Activated naive CD8-positive, alpha-beta T cell treated with anti-CD3 and anti-CD28 coated beads for 36 hours (primary cell): ENCODE measurements at regions not wholly inside any gene's neighbourhood (a gene's known extent, or its start where the extent isn't known, plus 50 kb on each side); places are given as distances from the start of the nearest gene placed in this dataset.
A peak's percentile ranks its signal among the peaks of the same experiment; 100 is the strongest.
"Not testable (repeated sequence)": the region's sequence is repeated elsewhere in the genome, so short reads cannot be mapped to it uniquely, and the experiment has no call there.

Source experiments
- DNase-seq: peaks from one replicate; pipeline ENCODE4 v3.0.0; 2021
- H3K27ac Mint-ChIP-seq: one replicate; pipeline ENCODE4 v1.8.0; 2022; ENCODE audit warnings: mild to moderate bottlenecking, moderate library complexity, mixed read lengths
- H3K27me3 Mint-ChIP-seq: one replicate; pipeline ENCODE4 v1.8.0; 2022; ENCODE audit warnings: mild to moderate bottlenecking, mixed read lengths
- H3K36me3 Mint-ChIP-seq: one replicate; pipeline ENCODE4 v1.8.0; 2021; ENCODE audit warnings: mild to moderate bottlenecking, mixed read lengths
- H3K4me1 Mint-ChIP-seq: one replicate; pipeline ENCODE4 v1.8.0; 2021; ENCODE audit warnings: mixed read lengths
- H3K4me3 Mint-ChIP-seq: one replicate; pipeline ENCODE4 v1.8.0; 2022; ENCODE audit warnings: mild to moderate bottlenecking, moderate library complexity, mixed read lengths
- H3K9me3 Mint-ChIP-seq: one replicate; pipeline ENCODE4 v1.8.0; 2022; ENCODE audit warnings: mixed read lengths

GRCh38 chr3:110851736-110852135, 219.9 kb upstream of the NECTIN3 start:
- H3K4me3 Mint-ChIP-seq: no peak overlapping the region
- H3K27ac Mint-ChIP-seq: no peak overlapping the region
- DNase-seq: no peak
- H3K36me3 Mint-ChIP-seq: no peaks in the 10 kb centered on the region
- H3K9me3 Mint-ChIP-seq: no peaks in the 10 kb centered on the region
- H3K4me1 Mint-ChIP-seq: no peaks in the 10 kb centered on the region
- peaks cover 10% of the 10 kb centered on the region for H3K27me3 Mint-ChIP-seq

GRCh38 chr3:110855207-110855606, 216.4 kb upstream of the NECTIN3 start:
- no peak for DNase-seq
- Mint-ChIP-seq H3K36me3 (no peaks in the 10 kb centered on the region), H3K27ac (no peak overlapping the region), H3K9me3 (no peaks in the 10 kb centered on the region), H3K4me1 (no peaks in the 10 kb centered on the region), H3K27me3 (peaks cover 10% of the 10 kb centered on the region), H3K4me3 (no peak overlapping the region)

- H3K9me3 Mint-ChIP-seq: no peaks in the 10 kb centered on the region
- no peak overlapping the region for H3K27ac Mint-ChIP-seq
- peaks cover 10% of the 10 kb centered on the region for H3K27me3 Mint-ChIP-seq
- H3K4me3 Mint-ChIP-seq: no peak overlapping the region
- no peaks in the 10 kb centered on the region for H3K36me3 Mint-ChIP-seq
- no peak for DNase-seq
- no peaks in the 10 kb centered on the region for H3K4me1 Mint-ChIP-seq
Measured at GRCh38 chr3:110856916-110857315, 214.7 kb upstream of the NECTIN3 start.

- no peaks in the 10 kb centered on the region for H3K4me1 Mint-ChIP-seq
- no peaks in the 10 kb centered on the region for H3K9me3 Mint-ChIP-seq
- no peak overlapping the region for H3K4me3 Mint-ChIP-seq
- no peaks in the 10 kb centered on the region for H3K36me3 Mint-ChIP-seq
- H3K27me3 Mint-ChIP-seq: peaks cover 5% of the 10 kb centered on the region
- no peak overlapping the region for H3K27ac Mint-ChIP-seq
- DNase-seq: no peak
Measured at GRCh38 chr3:110858549-110858948, 213.1 kb upstream of the NECTIN3 start.

- Mint-ChIP-seq H3K4me1 (no peaks in the 10 kb centered on the region), H3K9me3 (no peaks in the 10 kb centered on the region), H3K4me3 (no peak overlapping the region), H3K27ac (no peak overlapping the region), H3K36me3 (no peaks in the 10 kb centered on the region), H3K27me3 (no peaks in the 10 kb centered on the region)
- DNase-seq: no peak
Measured at GRCh38 chr3:110859336-110859735, 212.3 kb upstream of the NECTIN3 start.

- H3K27ac Mint-ChIP-seq: no peak overlapping the region
- no peaks in the 10 kb centered on the region for H3K4me1 Mint-ChIP-seq
- no peaks in the 10 kb centered on the region for H3K36me3 Mint-ChIP-seq
- no peaks in the 10 kb centered on the region for H3K27me3 Mint-ChIP-seq
- H3K9me3 Mint-ChIP-seq: no peaks in the 10 kb centered on the region
- no peak overlapping the region for H3K4me3 Mint-ChIP-seq
- no peak for DNase-seq
Measured at GRCh38 chr3:110859993-110860392, 211.6 kb upstream of the NECTIN3 start.

GRCh38 chr3:110865934-110866333, 205.7 kb upstream of the NECTIN3 start:
- Mint-ChIP-seq H3K36me3 (no peaks in the 10 kb centered on the region), H3K4me1 (no peaks in the 10 kb centered on the region), H3K27me3 (no peaks in the 10 kb centered on the region), H3K9me3 (no peaks in the 10 kb centered on the region), H3K27ac (no peak overlapping the region), H3K4me3 (no peak overlapping the region)
- DNase-seq: no peak

- Mint-ChIP-seq H3K27me3 (no peaks in the 10 kb centered on the region), H3K4me1 (no peaks in the 10 kb centered on the region), H3K36me3 (no peaks in the 10 kb centered on the region), H3K27ac (no peak overlapping the region), H3K4me3 (no peak overlapping the region), H3K9me3 (no peaks in the 10 kb centered on the region)
- no peak for DNase-seq
Measured at GRCh38 chr3:110868106-110868505, 203.5 kb upstream of the NECTIN3 start.

GRCh38 chr3:110869736-110870135, 201.9 kb upstream of the NECTIN3 start:
- Mint-ChIP-seq H3K4me1 (no peaks in the 10 kb centered on the region), H3K27me3 (no peaks in the 10 kb centered on the region), H3K4me3 (no peak overlapping the region), H3K9me3 (peaks cover 9% of the 10 kb centered on the region), H3K27ac (no peak overlapping the region), H3K36me3 (peaks cover 2% of the 10 kb centered on the region)
- no peak for DNase-seq

GRCh38 chr3:110871869-110872268, 199.7 kb upstream of the NECTIN3 start:
- Mint-ChIP-seq H3K27me3 (no peaks in the 10 kb centered on the region), H3K27ac (no peak overlapping the region), H3K9me3 (peaks cover 9% of the 10 kb centered on the region), H3K36me3 (peaks cover 2% of the 10 kb centered on the region), H3K4me1 (no peaks in the 10 kb centered on the region), H3K4me3 (no peak overlapping the region)
- DNase-seq: no peak

- Mint-ChIP-seq H3K36me3 (peaks cover 2% of the 10 kb centered on the region), H3K4me1 (peaks cover 1% of the 10 kb centered on the region), H3K4me3 (no peak overlapping the region), H3K27me3 (no peaks in the 10 kb centered on the region), H3K27ac (no peak overlapping the region), H3K9me3 (peaks cover 9% of the 10 kb centered on the region)
- no peak for DNase-seq
Measured at GRCh38 chr3:110878692-110879091, 192.9 kb upstream of the NECTIN3 start.

GRCh38 chr3:110881069-110881468, 190.5 kb upstream of the NECTIN3 start:
- Mint-ChIP-seq H3K4me3 (no peak overlapping the region), H3K36me3 (no peaks in the 10 kb centered on the region), H3K9me3 (no peaks in the 10 kb centered on the region), H3K27ac (no peak overlapping the region), H3K27me3 (no peaks in the 10 kb centered on the region), H3K4me1 (peaks cover 1% of the 10 kb centered on the region)
- DNase-seq: peak; percentile 0

- no peak overlapping the region for H3K4me3 Mint-ChIP-seq
- no peaks in the 10 kb centered on the region for H3K36me3 Mint-ChIP-seq
- DNase-seq: no peak
- H3K9me3 Mint-ChIP-seq: no peaks in the 10 kb centered on the region
- H3K27ac Mint-ChIP-seq: no peak overlapping the region
- H3K4me1 Mint-ChIP-seq: peaks cover 1% of the 10 kb centered on the region
- H3K27me3 Mint-ChIP-seq: peaks cover 3% of the 10 kb centered on the region
Measured at GRCh38 chr3:110886222-110886893, 185.3 kb upstream of the NECTIN3 start.

- Mint-ChIP-seq H3K4me1 (no peaks in the 10 kb centered on the region), H3K27ac (no peak overlapping the region), H3K36me3 (no peaks in the 10 kb centered on the region), H3K9me3 (no peaks in the 10 kb centered on the region), H3K4me3 (no peak overlapping the region), H3K27me3 (peaks cover 3% of the 10 kb centered on the region)
- DNase-seq: no peak
Measured at GRCh38 chr3:110887176-110887575, 184.4 kb upstream of the NECTIN3 start.

- not testable (repeated sequence) for H3K27me3 Mint-ChIP-seq, H3K4me3 Mint-ChIP-seq, H3K4me1 Mint-ChIP-seq, H3K9me3 Mint-ChIP-seq, DNase-seq, H3K36me3 Mint-ChIP-seq, H3K27ac Mint-ChIP-seq
Measured at GRCh38 chr3:110888625-110889375, 182.8 kb upstream of the NECTIN3 start.

- not testable (repeated sequence) for H3K4me3 Mint-ChIP-seq, H3K4me1 Mint-ChIP-seq, H3K36me3 Mint-ChIP-seq, H3K27ac Mint-ChIP-seq, DNase-seq, H3K9me3 Mint-ChIP-seq, H3K27me3 Mint-ChIP-seq
Measured at GRCh38 chr3:110889376-110889699, 182.3 kb upstream of the NECTIN3 start.
